A549 (cell line): ENCODE measurements at regions not wholly inside any gene's neighbourhood (a gene's known extent, or its start where the extent isn't known, plus 50 kb on each side); places are given as distances from the start of the nearest gene placed in this dataset.
"Not testable (repeated sequence)": the region's sequence is repeated elsewhere in the genome, so short reads cannot be mapped to it uniquely, and the experiment has no call there.

ENCODE experiments used
- ATAC-seq, 2 experiments: fragments of 200-7000 bp in 1 of 2; fragments of >200 bp in 1 of 2; cut with Nextera tagmentation in 1 of 2; cut with Tn5 transposase in 1 of 2; 3 replicates each; pipeline versions ENCODE4 v1.8.0 to v1.9.1; 2018 to 2020; ENCODE audit warnings: mild to moderate bottlenecking in 1 of 2, moderate library complexity in 1 of 2
- CTCF ChIA-PET: fragments of 300-600 bp; sonication (Branson Sonifier 250); formaldehyde crosslinking; extraction: SDS; loops from one replicate; lab custom pipeline; 2021; ENCODE audit warnings: antibody characterized with exemption, inconsistent platforms; lab: Yijun Ruan, JAX
- POLR2A ChIA-PET: fragments of 350-600 bp; formaldehyde crosslinking; extraction: SDS; loops from one replicate; lab custom pipeline; 2021; ENCODE audit warnings: antibody characterized with exemption, inconsistent platforms; lab: Yijun Ruan, JAX
- DNase-seq, 2 experiments: peaks; one replicate each; pipeline versions ENCODE4 v3.0.0 to v3.0.0-alpha.2; 2011 to 2016; ENCODE audit warnings: low read depth in 1 of 2, low spot score in 1 of 2
- FAIRE-seq: peaks from 2 replicates; lab custom pipeline; 2011; peaks lifted over from hg19 to GRCh38; lab: Jason Lieb, UNC
- H3K27ac ChIP-seq, 2 experiments: fragments of >200 bp; sonication (Bioruptor Twin); formaldehyde crosslinking; 3 replicates each; pipeline ENCODE4 v1.5.1; 2016 to 2017
- H3K4me1 ChIP-seq: fragments of >200 bp; sonication (Bioruptor Twin); formaldehyde crosslinking; 3 replicates; pipeline ENCODE4 v1.6.1; 2016
- H3K4me2 ChIP-seq: fragments of >200 bp; sonication (Bioruptor Twin); formaldehyde crosslinking; 3 replicates; pipeline ENCODE4 v1.6.1; 2016
- H3K4me3 ChIP-seq: fragments of >200 bp; sonication (Bioruptor Twin); formaldehyde crosslinking; 3 replicates; pipeline ENCODE4 v1.5.1; 2016
- H3K9me3 ChIP-seq: fragments of >200 bp; sonication (Bioruptor Twin); formaldehyde crosslinking; 3 replicates; pipeline ENCODE4 v1.6.1; 2016
- CBX8 ChIP-seq: fragments of 200-600 bp; sonication (generic); IDR thresholded peaks from 2 replicates; pipeline ENCODE4 v1.6.1; 2016
- ESRRA ChIP-seq: fragments of 150-350 bp; IDR thresholded peaks from 2 replicates; pipeline ENCODE4 v1.6.1; 2014; ENCODE audit warnings: mild to moderate bottlenecking, low read length, borderline replicate concordance
- FOSL2 ChIP-seq, 2 experiments: fragments of 450-650 bp in 1 of 2; fragments of >200 bp in 1 of 2; sonication (Bioruptor Twin) in 1 of 2; formaldehyde crosslinking; IDR thresholded peaks; 2 replicates each; pipeline versions ENCODE4 v1.5.0 to v1.6.1; 2016 to 2020; ENCODE audit warnings: mild to moderate bottlenecking in 1 of 2, moderate library complexity in 1 of 2
- HDAC2 ChIP-seq: fragments of 200-600 bp; sonication (generic); IDR thresholded peaks from 2 replicates; pipeline ENCODE4 v1.6.1; 2016
- HEYL ChIP-seq: fragments of 250-450 bp; sonication (Bioruptor Pico); IDR thresholded peaks from 2 replicates; pipeline ENCODE4 v1.8.0; 2021; ENCODE audit warnings: mild to moderate bottlenecking, moderate library complexity
- HOXA7 ChIP-seq: fragments of 250-450 bp; sonication (Bioruptor Pico); IDR thresholded peaks from 2 replicates; pipeline ENCODE4 v1.5.0; 2020; ENCODE audit warnings: mild to moderate bottlenecking, moderate library complexity
- HOXB13 ChIP-seq: fragments of 250-450 bp; sonication (Bioruptor Pico); IDR thresholded peaks from 2 replicates; pipeline ENCODE4 v1.5.0; 2020; ENCODE audit warnings: low read depth, mild to moderate bottlenecking, moderate library complexity
- JUNB ChIP-seq: fragments of >200 bp; sonication (Bioruptor Twin); formaldehyde crosslinking; IDR thresholded peaks from 2 replicates; pipeline ENCODE4 v1.6.1; 2016
- KDM5A ChIP-seq: fragments of 200-600 bp; sonication (generic); IDR thresholded peaks from 2 replicates; pipeline ENCODE4 v1.6.1; 2016; ENCODE audit warnings: antibody characterized with exemption, mild to moderate bottlenecking
- MAFK ChIP-seq: fragments of 450-650 bp; IDR thresholded peaks from 2 replicates; pipeline ENCODE4 v1.6.1; 2014; ENCODE audit not compliant: partially characterized antibody
- MYC ChIP-seq: IDR thresholded peaks from 2 replicates; pipeline ENCODE4 v1.6.1; 2012; ENCODE audit warnings: mild to moderate bottlenecking, inconsistent platforms, low read length, improper control_type of control experiment, borderline replicate concordance
- POLR2AphosphoS2 ChIP-seq: conservative IDR thresholded peaks from 2 replicates; pipeline ENCODE4 v1.6.1; 2012; ENCODE audit warnings: low read length, improper control_type of control experiment, inconsistent platforms
- RCOR1 ChIP-seq: fragments of 150-350 bp; IDR thresholded peaks from 2 replicates; pipeline ENCODE4 v1.6.1; 2014; ENCODE audit warnings: antibody characterized with exemption, low read length, low read depth
- RNF2 ChIP-seq: fragments of 200-600 bp; sonication (generic); IDR thresholded peaks from 2 replicates; pipeline ENCODE4 v1.6.1; 2016; ENCODE audit warnings: low read depth, mild to moderate bottlenecking, antibody characterized with exemption, moderate library complexity, borderline replicate concordance
- ZFP36 ChIP-seq: fragments of 450-650 bp; IDR thresholded peaks from 2 replicates; pipeline ENCODE4 v1.6.1; 2014; ENCODE audit warnings: borderline replicate concordance; ENCODE audit not compliant: partially characterized antibody
- ZSCAN20 ChIP-seq: fragments of 250-450 bp; sonication (Bioruptor Pico); IDR thresholded peaks from 2 replicates; pipeline ENCODE4 v1.8.0; 2022; ENCODE audit warnings: mild to moderate bottlenecking, moderate library complexity
- WGBS: methylation state at CpG from one replicate; pipeline ENCODE4 v1.1.6; 2017; ENCODE audit errors: missing lambda C conversion rate; 5-methylcytosine and 5-hydroxymethylcytosine counted together
- TF ChIP-seq, protein P1 (sequence below): fragments of 450-650 bp; IDR thresholded peaks from 2 replicates; pipeline ENCODE4 v1.6.1; 2014; ENCODE audit warnings: antibody characterized with exemption
- TF ChIP-seq, protein P2 (sequence below): fragments of 150-350 bp; IDR thresholded peaks from 2 replicates; pipeline ENCODE4 v1.6.1; 2014; ENCODE audit warnings: low read depth, mild to moderate bottlenecking, low read length
- TF ChIP-seq, protein P3 (sequence below): fragments of 250-450 bp; sonication (Bioruptor Pico); IDR thresholded peaks from 2 replicates; pipeline ENCODE4 v1.5.0; 2020; ENCODE audit warnings: low read depth, mild to moderate bottlenecking, moderate library complexity
- TF ChIP-seq, protein P4 (sequence below): fragments of >200 bp; sonication (Bioruptor Twin); formaldehyde crosslinking; IDR thresholded peaks from 3 replicates; pipeline ENCODE4 v1.5.1; 2016

DNA sequence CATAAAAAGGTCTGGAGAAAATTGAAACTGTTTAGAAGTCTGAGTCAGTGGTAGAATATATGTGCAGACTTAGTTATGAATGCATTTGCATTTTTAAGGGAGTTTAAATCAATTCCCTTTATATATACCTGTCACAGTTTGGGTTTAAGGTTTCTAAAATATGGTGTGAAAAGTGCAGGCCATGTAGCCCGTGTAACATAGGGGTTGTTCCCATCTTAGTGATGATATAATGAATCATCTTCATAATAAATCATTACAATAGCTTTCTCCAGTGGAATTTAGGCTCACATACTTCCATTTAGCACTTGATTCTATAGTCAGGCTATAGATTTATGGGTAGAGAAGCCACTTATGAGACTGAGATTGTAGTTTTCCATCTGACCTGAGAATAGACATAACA is 1162.4 kb downstream of the SLC16A7 start:
- TF ChIP-seq HOXA7 (CRISPR knock-in tag) (no peak), RNF2 (no peak), KDM5A (no peak), FOSL2 (IDR thresholded peaks at IDR 0.05) (no peak), FOSL2 (CRISPR knock-in tag; IDR thresholded peaks at IDR 0.05) (no peak), HDAC2 (no peak), HEYL (CRISPR knock-in tag) (no peak), RCOR1 (no peak), POLR2AphosphoS2 (no peak), MYC (no peak), ZFP36 (no peak), ESRRA (no peak)
- TF ChIP-seq, protein P1, sequence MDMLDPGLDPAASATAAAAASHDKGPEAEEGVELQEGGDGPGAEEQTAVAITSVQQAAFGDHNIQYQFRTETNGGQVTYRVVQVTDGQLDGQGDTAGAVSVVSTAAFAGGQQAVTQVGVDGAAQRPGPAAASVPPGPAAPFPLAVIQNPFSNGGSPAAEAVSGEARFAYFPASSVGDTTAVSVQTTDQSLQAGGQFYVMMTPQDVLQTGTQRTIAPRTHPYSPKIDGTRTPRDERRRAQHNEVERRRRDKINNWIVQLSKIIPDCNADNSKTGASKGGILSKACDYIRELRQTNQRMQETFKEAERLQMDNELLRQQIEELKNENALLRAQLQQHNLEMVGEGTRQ = no peak
- TF ChIP-seq, protein P2, sequence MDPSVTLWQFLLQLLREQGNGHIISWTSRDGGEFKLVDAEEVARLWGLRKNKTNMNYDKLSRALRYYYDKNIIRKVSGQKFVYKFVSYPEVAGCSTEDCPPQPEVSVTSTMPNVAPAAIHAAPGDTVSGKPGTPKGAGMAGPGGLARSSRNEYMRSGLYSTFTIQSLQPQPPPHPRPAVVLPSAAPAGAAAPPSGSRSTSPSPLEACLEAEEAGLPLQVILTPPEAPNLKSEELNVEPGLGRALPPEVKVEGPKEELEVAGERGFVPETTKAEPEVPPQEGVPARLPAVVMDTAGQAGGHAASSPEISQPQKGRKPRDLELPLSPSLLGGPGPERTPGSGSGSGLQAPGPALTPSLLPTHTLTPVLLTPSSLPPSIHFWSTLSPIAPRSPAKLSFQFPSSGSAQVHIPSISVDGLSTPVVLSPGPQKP = no peak
- TF ChIP-seq, all 56 proteins: peak for 0
- no peak overlapping the region for H3K27ac ChIP-seq
- no peaks in the 10 kb centered on the region for H3K9me3 ChIP-seq
- whole genome bisulfite sequencing = 0% methylated on average over 1 of the region's 1 CpG
- H3K4me3 ChIP-seq = no peak overlapping the region
- ChIA-PET POLR2A (no interaction called here), CTCF (no interaction called here)
- ATAC-seq (no peak), DNase-seq (no peak), FAIRE-seq (no peak)
- no peak overlapping the region for H3K4me2 ChIP-seq
- no peaks in the 10 kb centered on the region for H3K4me1 ChIP-seq

DNA sequence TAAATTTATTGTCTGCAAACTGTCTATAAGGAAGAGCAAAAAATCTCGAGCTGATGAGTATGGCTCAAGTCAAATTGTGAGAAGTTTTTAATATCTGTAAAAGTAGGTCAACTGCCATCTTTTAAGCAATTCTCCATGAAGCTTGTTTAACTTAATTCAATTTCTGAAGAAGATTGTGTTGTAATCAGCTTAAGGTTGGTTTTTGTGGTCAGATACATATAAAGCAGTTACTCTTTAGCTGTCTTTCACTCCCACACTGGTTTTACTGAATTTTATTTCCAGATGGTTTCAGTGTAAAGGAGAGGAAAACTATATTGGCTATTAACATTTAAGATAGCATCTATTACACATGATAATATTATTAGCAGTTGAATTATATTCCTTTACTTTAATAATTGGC is 1165.1 kb downstream of the SLC16A7 start:
- TF ChIP-seq HOXA7 (CRISPR knock-in tag) = no peak
- no peak for TF ChIP-seq ESRRA
- no peak for TF ChIP-seq ZSCAN20 (CRISPR knock-in tag)
- Histone ChIP-seq H3K4me2 (no peak overlapping the region), H3K9me3 (no peaks in the 10 kb centered on the region), H3K27ac (no peak overlapping the region), H3K4me3 (no peak overlapping the region), H3K4me1 (no peaks in the 10 kb centered on the region)
- WGBS = 0% methylated on average over 1 of the region's 1 CpG
- DNase-seq (no peak), FAIRE-seq (no peak), ATAC-seq (no peak)
- CTCF ChIA-PET = no interaction called here
- POLR2A ChIA-PET = no interaction called here

DNA sequence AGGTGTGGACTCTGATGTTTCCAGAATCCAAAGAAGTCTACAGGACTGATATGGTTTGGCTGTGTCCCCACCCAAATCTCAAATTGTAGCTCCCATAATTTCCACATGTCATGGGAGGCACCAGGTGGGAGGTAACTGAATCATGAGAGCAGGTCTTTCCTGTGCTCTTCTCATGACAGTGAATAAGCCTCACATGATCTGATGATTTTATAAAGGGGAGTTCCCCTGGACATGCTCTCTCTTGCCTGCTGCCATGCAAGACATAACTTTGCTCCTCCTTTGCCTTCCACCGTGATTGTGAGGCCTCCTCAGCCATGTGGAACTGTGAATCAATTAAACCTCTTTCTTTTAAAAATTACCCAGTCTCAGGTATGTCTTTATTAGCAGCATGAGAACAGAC is 1205.3 kb downstream of the SLC16A7 start:
- not testable (repeated sequence) for ATAC-seq

DNA sequence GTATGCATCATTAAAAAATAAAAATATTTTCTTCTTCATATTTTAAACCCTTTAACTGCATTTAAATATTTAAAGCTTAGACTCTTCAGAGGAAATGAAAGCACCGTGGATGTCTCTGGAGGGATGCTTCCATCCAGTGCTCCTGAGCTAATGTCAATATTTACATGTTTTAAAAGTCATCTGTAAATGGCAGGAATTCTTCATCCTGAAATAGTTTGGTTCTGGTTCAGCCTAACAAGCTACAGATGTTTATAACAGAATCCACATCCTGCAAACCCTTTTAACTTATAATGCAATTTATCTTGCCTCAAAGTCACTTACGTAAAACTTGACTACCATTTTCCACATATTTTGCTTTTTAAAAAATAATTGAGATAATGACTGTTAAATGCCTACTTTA is 1207.3 kb downstream of the SLC16A7 start:
- CTCF ChIA-PET = no interaction called here
- H3K9me3 ChIP-seq = no peaks in the 10 kb centered on the region; the same call in 2 of the 3 replicates
- no peaks in the 10 kb centered on the region for H3K4me1 ChIP-seq
- FAIRE-seq (no peak), DNase-seq (no peak), ATAC-seq (no peak)
- no peak overlapping the region for H3K27ac ChIP-seq
- no peak overlapping the region for H3K4me3 ChIP-seq
- POLR2A ChIA-PET = no interaction called here
- 11% methylated on average over 2 of the region's 2 CpGs for WGBS
- TF ChIP-seq CBX8 = no peak
- no peak for TF ChIP-seq HOXB13 (CRISPR knock-in tag)
- TF ChIP-seq, protein P3, sequence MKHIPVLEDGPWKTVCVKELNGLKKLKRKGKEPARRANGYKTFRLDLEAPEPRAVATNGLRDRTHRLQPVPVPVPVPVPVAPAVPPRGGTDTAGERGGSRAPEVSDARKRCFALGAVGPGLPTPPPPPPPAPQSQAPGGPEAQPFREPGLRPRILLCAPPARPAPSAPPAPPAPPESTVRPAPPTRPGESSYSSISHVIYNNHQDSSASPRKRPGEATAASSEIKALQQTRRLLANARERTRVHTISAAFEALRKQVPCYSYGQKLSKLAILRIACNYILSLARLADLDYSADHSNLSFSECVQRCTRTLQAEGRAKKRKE (CRISPR knock-in tag) = no peak
- no peak for TF ChIP-seq JUNB
- TF ChIP-seq, protein P2 = no peak
- no peak for TF ChIP-seq MAFK
- TF ChIP-seq HDAC2 = no peak
- TF ChIP-seq, protein P4, sequence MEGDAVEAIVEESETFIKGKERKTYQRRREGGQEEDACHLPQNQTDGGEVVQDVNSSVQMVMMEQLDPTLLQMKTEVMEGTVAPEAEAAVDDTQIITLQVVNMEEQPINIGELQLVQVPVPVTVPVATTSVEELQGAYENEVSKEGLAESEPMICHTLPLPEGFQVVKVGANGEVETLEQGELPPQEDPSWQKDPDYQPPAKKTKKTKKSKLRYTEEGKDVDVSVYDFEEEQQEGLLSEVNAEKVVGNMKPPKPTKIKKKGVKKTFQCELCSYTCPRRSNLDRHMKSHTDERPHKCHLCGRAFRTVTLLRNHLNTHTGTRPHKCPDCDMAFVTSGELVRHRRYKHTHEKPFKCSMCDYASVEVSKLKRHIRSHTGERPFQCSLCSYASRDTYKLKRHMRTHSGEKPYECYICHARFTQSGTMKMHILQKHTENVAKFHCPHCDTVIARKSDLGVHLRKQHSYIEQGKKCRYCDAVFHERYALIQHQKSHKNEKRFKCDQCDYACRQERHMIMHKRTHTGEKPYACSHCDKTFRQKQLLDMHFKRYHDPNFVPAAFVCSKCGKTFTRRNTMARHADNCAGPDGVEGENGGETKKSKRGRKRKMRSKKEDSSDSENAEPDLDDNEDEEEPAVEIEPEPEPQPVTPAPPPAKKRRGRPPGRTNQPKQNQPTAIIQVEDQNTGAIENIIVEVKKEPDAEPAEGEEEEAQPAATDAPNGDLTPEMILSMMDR = no peak
- TF ChIP-seq, all 56 proteins: peak for 0
- H3K4me2 ChIP-seq = no peak overlapping the region

More for the DNA sequence above, 1205.3 kb downstream of the SLC16A7 start:
- CTCF ChIA-PET, H3K27ac ChIP-seq, DNase-seq, POLR2A ChIA-PET, H3K4me1 ChIP-seq, H3K9me3 ChIP-seq, H3K4me3 ChIP-seq, H3K4me2 ChIP-seq, FAIRE-seq: not testable (repeated sequence)
- WGBS = 0% methylated on average over 1 of the region's 1 CpG
